CD14-positive monocyte (primary cell): ENCODE measurements at regions not wholly inside any gene's neighbourhood (a gene's known extent, or its start where the extent isn't known, plus 50 kb on each side); places are given as distances from the start of the nearest gene placed in this dataset.

Source experiments
- DNase-seq, 3 donors: peaks; one replicate each; pipeline ENCODE4 v3.0.0-alpha.2; 2011 to 2022
- H2AFZ ChIP-seq: 2 replicates; pipeline ENCODE4 v1.6.0; 2012; ENCODE audit warnings: mild to moderate bottlenecking, low read depth, low read length, inconsistent platforms; ENCODE audit not compliant: insufficient read depth, poor library complexity, severe bottlenecking
- H3K27ac ChIP-seq, 2 donors: 1 replicate in 1 of 2; 2 replicates in 1 of 2; pipeline ENCODE4 v1.5.1; 2012 to 2013; ENCODE audit warnings: low read length in 2 of 2, control low read depth in 1 of 2, inconsistent platforms in 1 of 2, low read depth in 1 of 2, mild to moderate bottlenecking in 1 of 2
- H3K27me3 ChIP-seq, 2 donors: one replicate each; pipeline versions ENCODE4 v1.6.0 to v1.6.1; 2011 to 2013; ENCODE audit warnings: low read length in 2 of 2; ENCODE audit not compliant: control insufficient read depth in 2 of 2, insufficient read depth in 2 of 2
- H3K36me3 ChIP-seq, 2 donors: replicated peaks in 1 of 2; 1 replicate in 1 of 2; 2 replicates in 1 of 2; pipeline versions ENCODE4 v1.5.1 to v1.6.1; 2012 to 2013; ENCODE audit warnings: low read length in 2 of 2, control low read depth in 1 of 2, inconsistent platforms in 1 of 2, mild to moderate bottlenecking in 1 of 2; ENCODE audit not compliant: insufficient read depth in 2 of 2, control insufficient read depth in 1 of 2
- H3K4me1 ChIP-seq, 2 donors: 1 replicate in 1 of 2; 2 replicates in 1 of 2; pipeline versions ENCODE4 v1.5.1 to v1.6.1; 2012 to 2013; ENCODE audit warnings: low read length in 2 of 2, control low read depth in 1 of 2, inconsistent platforms in 1 of 2, mild to moderate bottlenecking in 1 of 2, moderate library complexity in 1 of 2; ENCODE audit not compliant: insufficient read depth in 2 of 2, control insufficient read depth in 1 of 2
- H3K4me2 ChIP-seq: replicated peaks from 2 replicates; pipeline ENCODE3; 2012; ENCODE audit warnings: low read length, moderate library complexity, mild to moderate bottlenecking; ENCODE audit not compliant: poor library complexity, severe bottlenecking; ENCODE audit errors: extremely low read depth
- H3K4me3 ChIP-seq, 3 experiments: fragments of 200-600 bp in 1 of 3; sonication (generic) in 1 of 3; replicated peaks in 1 of 3; 1 replicate in 2 of 3; 2 replicates in 1 of 3; pipeline ENCODE4 v1.5.1; 2011 to 2013; ENCODE audit warnings: low read length in 3 of 3, mild to moderate bottlenecking in 3 of 3, control low read depth in 2 of 3, low read depth in 2 of 3, inconsistent platforms in 1 of 3, moderate library complexity in 1 of 3
- H3K79me2 ChIP-seq: 2 replicates; pipeline ENCODE4 v1.6.0; 2012; ENCODE audit warnings: mild to moderate bottlenecking, control low read depth, inconsistent platforms, low read length, moderate library complexity; ENCODE audit not compliant: insufficient read depth
- H3K9ac ChIP-seq: 2 replicates; pipeline ENCODE4 v1.6.0; 2017; ENCODE audit warnings: low read length, mild to moderate bottlenecking; ENCODE audit not compliant: insufficient read depth, poor library complexity, severe bottlenecking
- H3K9me3 ChIP-seq, 2 donors: replicated peaks in 1 of 2; 1 replicate in 1 of 2; 2 replicates in 1 of 2; pipeline versions ENCODE4 v1.5.1 to v1.6.1; 2012 to 2013; ENCODE audit warnings: low read length in 2 of 2, control low read depth in 1 of 2; ENCODE audit not compliant: control insufficient read depth in 1 of 2, insufficient read depth in 1 of 2
- H4K20me1 ChIP-seq: 2 replicates; pipeline ENCODE4 v1.6.0; 2012; ENCODE audit warnings: mild to moderate bottlenecking, low read length, control low read depth, moderate library complexity; ENCODE audit not compliant: insufficient read depth
- H3K27ac Mint-ChIP-seq, 7 donors: one replicate each; pipeline ENCODE4 v1.8.0; 2020; ENCODE audit warnings: mild to moderate bottlenecking in 7 of 7, mixed read lengths in 7 of 7, moderate library complexity in 6 of 7, inconsistent platforms in 2 of 7
- H3K27me3 Mint-ChIP-seq, 3 donors: one replicate each; pipeline ENCODE4 v1.8.0; 2021 to 2022; ENCODE audit warnings: low read depth in 3 of 3, mild to moderate bottlenecking in 3 of 3, mixed read lengths in 3 of 3, moderate library complexity in 3 of 3, inconsistent platforms in 1 of 3
- H3K36me3 Mint-ChIP-seq, 2 donors: one replicate each; pipeline ENCODE4 v1.8.0; 2020; ENCODE audit warnings: mixed read lengths in 2 of 2, inconsistent platforms in 1 of 2, mild to moderate bottlenecking in 1 of 2
- H3K4me1 Mint-ChIP-seq: one replicate; pipeline ENCODE4 v1.8.0; 2020; ENCODE audit warnings: mild to moderate bottlenecking, mixed read lengths
- H3K4me3 Mint-ChIP-seq, 2 donors: one replicate each; pipeline ENCODE4 v1.8.0; 2020; ENCODE audit warnings: mild to moderate bottlenecking in 2 of 2, mixed read lengths in 2 of 2, moderate library complexity in 1 of 2
- H3K9me3 Mint-ChIP-seq, 7 donors: one replicate each; pipeline ENCODE4 v1.8.0; 2020 to 2022; ENCODE audit warnings: mixed read lengths in 7 of 7, mild to moderate bottlenecking in 6 of 7, moderate library complexity in 6 of 7, inconsistent platforms in 2 of 7
- WGBS: methylation state at CpG from one replicate; pipeline ENCODE4 v1.1.5; 2013; ENCODE audit warnings: missing lambda C conversion rate; ENCODE audit not compliant: insufficient coverage; 5-methylcytosine and 5-hydroxymethylcytosine counted together
- intact Hi-C, 2 donors: fragments of 100-400 bp; cut with micrococcal nuclease; formaldehyde crosslinking; loops; one replicate each; pipeline versions ENCODE4 v1.15.0 to v1.15.1; 2023
- TF ChIP-seq, protein P1 (sequence below): fragments of 200-600 bp; IDR thresholded peaks from one replicate; pipeline ENCODE4 v1.8.0; 2022; ENCODE audit warnings: antibody characterized with exemption, mild to moderate bottlenecking

GRCh38 chr17:56690441-56691291 lies 97.2 kb downstream of the NOG start:
- Histone ChIP-seq H3K4me3 (no peak overlapping the region), H3K9me3 (no peaks in the 10 kb centered on the region), H3K27me3 (no peaks in the 10 kb centered on the region), H3K4me1 (no peaks in the 10 kb centered on the region), H2AFZ (no peak overlapping the region), H3K36me3 (no peaks in the 10 kb centered on the region), H3K9ac (no peak overlapping the region), H3K27ac (no peak overlapping the region), H3K4me2 (no peak overlapping the region), H3K79me2 (no peaks in the 10 kb centered on the region), H4K20me1 (no peaks in the 10 kb centered on the region)
- no peak for DNase-seq
- 89% methylated on average over 9 of the region's 16 CpGs for WGBS
- H3K4me3 Mint-ChIP-seq, result no peak overlapping the region
- no peaks in the 10 kb centered on the region for H3K9me3 Mint-ChIP-seq
- peaks cover 0 to 5% (median 0%) of the 10 kb centered on the region in 3 donors for H3K27me3 Mint-ChIP-seq
- H3K36me3 Mint-ChIP-seq, result no peaks in the 10 kb centered on the region
- H3K4me1 Mint-ChIP-seq, result peaks cover 8% of the 10 kb centered on the region
- intact Hi-C loops, result no loop called here
- peak overlapping the region in 1 of 7 donors; percentile 76 for H3K27ac Mint-ChIP-seq
- TF ChIP-seq, protein P1, sequence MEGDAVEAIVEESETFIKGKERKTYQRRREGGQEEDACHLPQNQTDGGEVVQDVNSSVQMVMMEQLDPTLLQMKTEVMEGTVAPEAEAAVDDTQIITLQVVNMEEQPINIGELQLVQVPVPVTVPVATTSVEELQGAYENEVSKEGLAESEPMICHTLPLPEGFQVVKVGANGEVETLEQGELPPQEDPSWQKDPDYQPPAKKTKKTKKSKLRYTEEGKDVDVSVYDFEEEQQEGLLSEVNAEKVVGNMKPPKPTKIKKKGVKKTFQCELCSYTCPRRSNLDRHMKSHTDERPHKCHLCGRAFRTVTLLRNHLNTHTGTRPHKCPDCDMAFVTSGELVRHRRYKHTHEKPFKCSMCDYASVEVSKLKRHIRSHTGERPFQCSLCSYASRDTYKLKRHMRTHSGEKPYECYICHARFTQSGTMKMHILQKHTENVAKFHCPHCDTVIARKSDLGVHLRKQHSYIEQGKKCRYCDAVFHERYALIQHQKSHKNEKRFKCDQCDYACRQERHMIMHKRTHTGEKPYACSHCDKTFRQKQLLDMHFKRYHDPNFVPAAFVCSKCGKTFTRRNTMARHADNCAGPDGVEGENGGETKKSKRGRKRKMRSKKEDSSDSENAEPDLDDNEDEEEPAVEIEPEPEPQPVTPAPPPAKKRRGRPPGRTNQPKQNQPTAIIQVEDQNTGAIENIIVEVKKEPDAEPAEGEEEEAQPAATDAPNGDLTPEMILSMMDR, result no peak

GRCh38 chr17:56694825-56695224 lies 101.3 kb downstream of the NOG start:
- no peaks in the 10 kb centered on the region for H4K20me1 ChIP-seq
- H3K79me2 ChIP-seq, result no peaks in the 10 kb centered on the region
- Mint-ChIP-seq H3K27me3 (peaks cover 0 to 4% (median 4%) of the 10 kb centered on the region in 3 donors), H3K4me3 (no peak overlapping the region), H3K27ac (no peak overlapping the region), H3K4me1 (peaks cover 13% of the 10 kb centered on the region), H3K9me3 (no peaks in the 10 kb centered on the region), H3K36me3 (no peaks in the 10 kb centered on the region)
- H3K27me3 ChIP-seq, result no peaks in the 10 kb centered on the region
- H3K4me2 ChIP-seq, result no peak overlapping the region
- WGBS, result no CpG with 5 or more reads among the region's 2 CpGs
- TF ChIP-seq, protein P1, result no peak
- no peak overlapping the region for H3K4me3 ChIP-seq
- H3K27ac ChIP-seq, result no peak overlapping the region
- no peaks in the 10 kb centered on the region for H3K36me3 ChIP-seq
- H3K4me1 ChIP-seq, result peaks cover 0 to 12% of the 10 kb centered on the region in 2 donors
- H2AFZ ChIP-seq, result no peak overlapping the region
- H3K9me3 ChIP-seq, result no peaks in the 10 kb centered on the region
- intact Hi-C loops, result no loop called here
- DNase-seq, result no peak
- H3K9ac ChIP-seq, result no peak overlapping the region
